SK-N-SH treated with all-trans-retinoic acid at 6 μM for 48 hours (cell line): ENCODE measurements at regions not wholly inside any gene's neighbourhood (a gene's known extent, or its start where the extent isn't known, plus 50 kb on each side); places are given as distances from the start of the nearest gene placed in this dataset.

Source experiments
- ATAC-seq: fragments of 200-7000 bp; cut with Tn5 transposase; 3 replicates; pipeline ENCODE4 v1.9.1; 2020; ENCODE audit warnings: mild to moderate bottlenecking, moderate library complexity
- ARNTL ChIP-seq: fragments of 450-650 bp; formaldehyde crosslinking; IDR thresholded peaks from 2 replicates; pipeline ENCODE4 v1.5.0; 2020; ENCODE audit warnings: low read depth, mild to moderate bottlenecking, moderate library complexity, borderline replicate concordance
- BACH2 ChIP-seq: fragments of 250-450 bp; sonication (Bioruptor Pico); IDR thresholded peaks from 2 replicates; pipeline ENCODE4 v1.9.0; 2021; ENCODE audit warnings: mild to moderate bottlenecking, borderline replicate concordance
- CSDC2 ChIP-seq: fragments of 250-450 bp; sonication (Bioruptor Pico); IDR thresholded peaks from 2 replicates; pipeline ENCODE4 v1.5.0; 2020; ENCODE audit warnings: mild to moderate bottlenecking, moderate library complexity
- CSRNP3 ChIP-seq: fragments of 250-450 bp; sonication (Bioruptor Pico); IDR thresholded peaks from 2 replicates; pipeline ENCODE4 v1.5.1; 2021; ENCODE audit warnings: mild to moderate bottlenecking, moderate library complexity
- ESRRG ChIP-seq: fragments of 250-450 bp; sonication (Bioruptor Pico); IDR thresholded peaks from 2 replicates; pipeline ENCODE4 v1.6.1; 2021; ENCODE audit warnings: mild to moderate bottlenecking
- GLIS3 ChIP-seq: fragments of 250-450 bp; sonication (Bioruptor Pico); IDR thresholded peaks from 2 replicates; pipeline ENCODE4 v1.5.0; 2020; ENCODE audit warnings: mild to moderate bottlenecking, moderate library complexity
- ISL1 ChIP-seq: fragments of 250-450 bp; sonication (Bioruptor Pico); IDR thresholded peaks from 2 replicates; pipeline ENCODE4 v2.1.2; 2022; ENCODE audit warnings: mild to moderate bottlenecking, moderate library complexity
- OSR1 ChIP-seq: fragments of 250-450 bp; sonication (Bioruptor Pico); IDR thresholded peaks from 2 replicates; pipeline ENCODE4 v1.8.0; 2022; ENCODE audit warnings: moderate library complexity, mild to moderate bottlenecking, inconsistent platforms
- POU6F1 ChIP-seq: fragments of 250-450 bp; sonication (Bioruptor Pico); IDR thresholded peaks from 2 replicates; pipeline ENCODE4 v1.8.0; 2021; ENCODE audit warnings: low read depth, mild to moderate bottlenecking, moderate library complexity, borderline replicate concordance
- PPARA ChIP-seq: fragments of 250-450 bp; sonication (Bioruptor Pico); IDR thresholded peaks from 2 replicates; pipeline ENCODE4 v1.5.0; 2020; ENCODE audit warnings: mild to moderate bottlenecking, borderline replicate concordance
- RARB ChIP-seq: fragments of 250-450 bp; sonication (Bioruptor Pico); IDR thresholded peaks from 2 replicates; pipeline ENCODE4 v1.8.0; 2021; ENCODE audit warnings: mild to moderate bottlenecking, moderate library complexity
- SNAI2 ChIP-seq: fragments of 250-450 bp; sonication (Bioruptor Pico); IDR thresholded peaks from 2 replicates; pipeline ENCODE4 v1.5.0; 2020; ENCODE audit warnings: mild to moderate bottlenecking, moderate library complexity
- TCF4 ChIP-seq: fragments of 250-450 bp; sonication (Bioruptor Pico); IDR thresholded peaks from 2 replicates; pipeline ENCODE4 v1.8.0; 2021; ENCODE audit warnings: mild to moderate bottlenecking, moderate library complexity, borderline replicate concordance
- TOX ChIP-seq: fragments of 250-450 bp; sonication (Bioruptor Pico); IDR thresholded peaks from 2 replicates; pipeline ENCODE4 v1.8.0; 2021; ENCODE audit warnings: mild to moderate bottlenecking, moderate library complexity, borderline replicate concordance
- ZC3H10 ChIP-seq: fragments of 250-450 bp; sonication (Bioruptor Pico); IDR thresholded peaks from 2 replicates; pipeline ENCODE4 v1.5.1; 2021; ENCODE audit warnings: mild to moderate bottlenecking, moderate library complexity
- ZFP3 ChIP-seq: fragments of 250-450 bp; sonication (Bioruptor Pico); IDR thresholded peaks from 2 replicates; pipeline ENCODE4 v1.5.0; 2020; ENCODE audit warnings: mild to moderate bottlenecking, moderate library complexity
- ZFP30 ChIP-seq: fragments of 450-650 bp; formaldehyde crosslinking; IDR thresholded peaks from 2 replicates; pipeline ENCODE4 v1.5.0; 2022; ENCODE audit warnings: mild to moderate bottlenecking, moderate library complexity
- ZNF565 ChIP-seq: fragments of 450-650 bp; formaldehyde crosslinking; conservative IDR thresholded peaks from 2 replicates; pipeline ENCODE4 v1.5.0; 2020; ENCODE audit warnings: low read depth, mild to moderate bottlenecking, moderate library complexity
- ZNF70 ChIP-seq: fragments of 450-650 bp; formaldehyde crosslinking; IDR thresholded peaks from 2 replicates; pipeline ENCODE4 v1.5.0; 2020; ENCODE audit warnings: mild to moderate bottlenecking, moderate library complexity
- ZNF8 ChIP-seq: fragments of 450-650 bp; formaldehyde crosslinking; IDR thresholded peaks from 2 replicates; pipeline ENCODE4 v1.5.0; 2020; ENCODE audit warnings: mild to moderate bottlenecking, moderate library complexity
- TF ChIP-seq, protein P1 (sequence below): fragments of 250-450 bp; sonication (Bioruptor Pico); IDR thresholded peaks from 2 replicates; pipeline ENCODE4 v1.8.0; 2020; ENCODE audit warnings: mild to moderate bottlenecking, moderate library complexity, borderline replicate concordance

DNA sequence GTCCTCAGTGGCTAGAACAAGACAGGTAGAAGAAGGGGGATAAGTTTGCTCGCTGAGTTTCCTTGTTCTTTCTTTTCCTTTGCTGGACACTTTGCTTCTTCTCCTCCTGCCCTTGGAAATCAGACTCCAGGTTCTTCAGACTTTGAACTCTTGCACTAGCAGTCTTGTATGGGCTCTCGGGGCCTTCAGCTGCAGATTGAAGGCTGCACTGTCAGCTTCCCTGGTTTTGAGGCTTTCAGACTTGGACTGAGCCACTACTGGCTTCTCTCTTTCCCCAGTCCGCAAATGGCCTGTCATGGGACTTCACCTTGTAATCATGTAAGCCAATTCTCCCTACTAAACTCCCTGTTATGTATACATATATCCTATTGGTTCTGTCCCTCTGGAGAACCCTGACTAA is 379.8 kb downstream of the NDFIP2 start:
- no peak for ATAC-seq
- TF ChIP-seq OSR1 (CRISPR knock-in tag) (no peak), ARNTL (CRISPR knock-in tag) (no peak), TOX (CRISPR knock-in tag) (no peak), SNAI2 (CRISPR knock-in tag) (no peak), ZC3H10 (CRISPR knock-in tag) (no peak), ZNF8 (CRISPR knock-in tag) (no peak), ZNF565 (CRISPR knock-in tag) (no peak), ZFP30 (no peak), CSRNP3 (no peak)

GRCh38 chr13:79859756-79860155 is 378.8 kb downstream of the NDFIP2 start:
- no peak for ATAC-seq
- TF ChIP-seq ZFP30 (no peak), PPARA (CRISPR knock-in tag) (no peak), SNAI2 (CRISPR knock-in tag) (no peak), GLIS3 (CRISPR knock-in tag) (no peak), POU6F1 (no peak), CSDC2 (CRISPR knock-in tag) (no peak), BACH2 (no peak), TOX (CRISPR knock-in tag) (no peak), ZNF8 (CRISPR knock-in tag) (no peak), ESRRG (CRISPR knock-in tag) (no peak), ZNF70 (no peak)
- TF ChIP-seq, protein P1, sequence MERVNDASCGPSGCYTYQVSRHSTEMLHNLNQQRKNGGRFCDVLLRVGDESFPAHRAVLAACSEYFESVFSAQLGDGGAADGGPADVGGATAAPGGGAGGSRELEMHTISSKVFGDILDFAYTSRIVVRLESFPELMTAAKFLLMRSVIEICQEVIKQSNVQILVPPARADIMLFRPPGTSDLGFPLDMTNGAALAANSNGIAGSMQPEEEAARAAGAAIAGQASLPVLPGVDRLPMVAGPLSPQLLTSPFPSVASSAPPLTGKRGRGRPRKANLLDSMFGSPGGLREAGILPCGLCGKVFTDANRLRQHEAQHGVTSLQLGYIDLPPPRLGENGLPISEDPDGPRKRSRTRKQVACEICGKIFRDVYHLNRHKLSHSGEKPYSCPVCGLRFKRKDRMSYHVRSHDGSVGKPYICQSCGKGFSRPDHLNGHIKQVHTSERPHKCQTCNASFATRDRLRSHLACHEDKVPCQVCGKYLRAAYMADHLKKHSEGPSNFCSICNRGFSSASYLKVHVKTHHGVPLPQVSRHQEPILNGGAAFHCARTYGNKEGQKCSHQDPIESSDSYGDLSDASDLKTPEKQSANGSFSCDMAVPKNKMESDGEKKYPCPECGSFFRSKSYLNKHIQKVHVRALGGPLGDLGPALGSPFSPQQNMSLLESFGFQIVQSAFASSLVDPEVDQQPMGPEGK (CRISPR knock-in tag), result no peak

- TF ChIP-seq ISL1 (CRISPR knock-in tag), result no peak
- TF ChIP-seq POU6F1, result no peak
- no peak for TF ChIP-seq ZC3H10 (CRISPR knock-in tag)
- TF ChIP-seq TOX (CRISPR knock-in tag), result no peak
- TF ChIP-seq GLIS3 (CRISPR knock-in tag), result no peak
- TF ChIP-seq ZFP3 (CRISPR knock-in tag), result no peak
- TF ChIP-seq, protein P1 (CRISPR knock-in tag), result no peak
- TF ChIP-seq ZNF70, result no peak
- no peak for TF ChIP-seq TCF4 (CRISPR knock-in tag)
- TF ChIP-seq ZFP30, result no peak
- TF ChIP-seq ESRRG (CRISPR knock-in tag), result no peak
- TF ChIP-seq, all 23 proteins: peak for 0
- ATAC-seq, result no peak
Observed at GRCh38 chr13:79853251-79853650, 372.3 kb downstream of the NDFIP2 start.

- no peak for ATAC-seq
- TF ChIP-seq ZNF565 (CRISPR knock-in tag) (no peak), SNAI2 (CRISPR knock-in tag) (no peak), CSDC2 (CRISPR knock-in tag) (no peak), BACH2 (no peak), ARNTL (CRISPR knock-in tag) (no peak), ZNF70 (no peak), RARB (no peak)
Observed at GRCh38 chr13:79851318-79851717, 370.4 kb downstream of the NDFIP2 start.
